ENCODE measurements at regions not wholly inside any gene's neighbourhood (a gene's known extent, or its start where the extent isn't known, plus 50 kb on each side); places are given as distances from the start of the nearest gene placed in this dataset.

DNA sequence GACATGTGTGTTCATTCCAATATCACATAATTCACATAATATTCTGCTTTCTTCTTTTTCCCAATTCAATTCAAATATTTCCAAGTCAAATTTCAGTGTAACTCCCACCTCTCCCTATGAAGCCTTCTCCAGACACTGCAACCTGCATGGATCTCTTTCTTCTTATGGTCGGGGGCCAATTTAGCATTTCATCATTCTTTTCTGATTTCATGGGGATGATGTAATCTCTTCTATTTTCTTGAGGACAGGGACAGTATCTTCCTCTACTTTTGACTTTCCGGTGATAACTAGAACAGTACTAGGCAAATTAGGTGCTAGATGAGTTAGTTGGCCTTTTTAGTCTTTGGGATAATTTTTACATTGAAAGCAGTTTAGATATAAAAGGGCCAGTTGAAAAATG is 92.7 kb downstream of the CARTPT start:
- TF ChIP-seq CTCF (IDR thresholded peaks at IDR 0.05; ENCODE audit: low read depth, low read length, poor library complexity, severe bottlenecking) (no peak), EZH2phosphoT487 (IDR thresholded peaks at IDR 0.05; ENCODE audit: borderline replicate concordance, low read length) (no peak)

Measured in DOHH2 (cell line).